Neural cell (in vitro differentiated cells): ENCODE measurements at regions not wholly inside any gene's neighbourhood (a gene's known extent, or its start where the extent isn't known, plus 50 kb on each side); places are given as distances from the start of the nearest gene placed in this dataset.

Experiments
- H2AFZ ChIP-seq: fragments of 200-600, 300-800 bp; sonication (generic), shearing (Covaris generic); 2 replicates; pipeline ENCODE4 v1.6.0; 2014; ENCODE audit warnings: low read depth, mild to moderate bottlenecking, antibody characterized with exemption, low read length, moderate library complexity
- H3F3A ChIP-seq: fragments of 200-600 bp; shearing (Covaris generic); 2 replicates; pipeline ENCODE4 v1.6.1; 2016; ENCODE audit warnings: mild to moderate bottlenecking, moderate library complexity, mixed read lengths, antibody characterized with exemption, low read length; ENCODE audit not compliant: insufficient read depth, poor library complexity, severe bottlenecking
- H3K27ac ChIP-seq: fragments of 200-600, 300-800 bp; sonication (generic), shearing (Covaris generic); 2 replicates; pipeline ENCODE4 v1.5.1; 2014; ENCODE audit warnings: mild to moderate bottlenecking, low read length, moderate library complexity
- H3K27me3 ChIP-seq: fragments of 300-800, 200-600 bp; sonication (generic), shearing (Covaris generic); 2 replicates; pipeline ENCODE4 v1.6.0; 2014; ENCODE audit warnings: mild to moderate bottlenecking, low read depth, low read length, moderate library complexity; ENCODE audit not compliant: insufficient read depth
- H3K36me3 ChIP-seq: fragments of 300-800, 200-600 bp; sonication (generic), shearing (Covaris generic); 2 replicates; pipeline ENCODE4 v1.5.1; 2014; ENCODE audit warnings: mild to moderate bottlenecking, antibody characterized with exemption, low read length, moderate library complexity; ENCODE audit not compliant: insufficient read depth
- H3K4me2 ChIP-seq: fragments of 300-800, 200-600 bp; sonication (generic), shearing (Covaris generic); 2 replicates; pipeline ENCODE4 v1.6.0; 2014; ENCODE audit warnings: mild to moderate bottlenecking, low read length
- H3K4me3 ChIP-seq: fragments of 300-800, 200-600 bp; sonication (generic), shearing (Covaris generic); 2 replicates; pipeline ENCODE4 v1.5.1; 2014; ENCODE audit warnings: mild to moderate bottlenecking, low read length, moderate library complexity
- H3K79me2 ChIP-seq: fragments of 200-600 bp; shearing (Covaris generic); replicated peaks from 2 replicates; pipeline ENCODE4 v1.6.0; 2014; ENCODE audit warnings: mild to moderate bottlenecking, low read length, moderate library complexity; ENCODE audit not compliant: insufficient read depth
- H3K9ac ChIP-seq: fragments of 300-800, 200-600 bp; sonication (generic), shearing (Covaris generic); 2 replicates; pipeline ENCODE4 v1.6.1; 2016; ENCODE audit warnings: mild to moderate bottlenecking, low read length, mixed read lengths
- H3K9me2 ChIP-seq: fragments of 200-600 bp; shearing (Covaris generic); 2 replicates; pipeline ENCODE4 v1.6.1; 2016; ENCODE audit warnings: mild to moderate bottlenecking, low read length, mixed read lengths; ENCODE audit not compliant: insufficient read depth
- H3K9me3 ChIP-seq: fragments of 200-600, 300-800 bp; sonication (generic), shearing (Covaris generic); 2 replicates; pipeline ENCODE4 v1.6.1; 2016; ENCODE audit warnings: mild to moderate bottlenecking, mixed run types, low read length, moderate library complexity, mixed read lengths
- H4K20me1 ChIP-seq: fragments of 200-600 bp; shearing (Covaris generic); 2 replicates; pipeline ENCODE4 v1.6.1; 2016; ENCODE audit warnings: mild to moderate bottlenecking, mixed run types; ENCODE audit not compliant: insufficient read depth
- CTCF ChIP-seq: fragments of 450-650 bp; IDR thresholded peaks from 2 replicates; pipeline ENCODE4 v1.5.1; 2014; ENCODE audit warnings: antibody characterized with exemption, mild to moderate bottlenecking, moderate library complexity; ENCODE audit not compliant: poor library complexity, severe bottlenecking
- EP300 ChIP-seq: fragments of 450-650 bp; conservative IDR thresholded peaks from 2 replicates; pipeline ENCODE4 v1.6.1; 2014; ENCODE audit warnings: antibody characterized with exemption, mild to moderate bottlenecking, moderate library complexity; ENCODE audit not compliant: poor library complexity, severe bottlenecking
- EZH2 ChIP-seq: fragments of 200-600, 300-800 bp; shearing (Covaris generic), sonication (generic); IDR thresholded peaks from 2 replicates; pipeline ENCODE4 v1.6.1; 2014; ENCODE audit warnings: antibody characterized with exemption, low read length, borderline replicate concordance, mild to moderate bottlenecking; ENCODE audit not compliant: insufficient read depth, poor library complexity, severe bottlenecking
- MXI1 ChIP-seq: fragments of 450-650 bp; conservative IDR thresholded peaks from 2 replicates; pipeline ENCODE4 v1.6.1; 2014; ENCODE audit warnings: antibody characterized with exemption, mild to moderate bottlenecking; ENCODE audit not compliant: poor library complexity, severe bottlenecking
- POLR2AphosphoS5 ChIP-seq: IDR thresholded peaks from 2 replicates; pipeline ENCODE4 v1.6.1; 2012
- RAD21 ChIP-seq: fragments of 450-650 bp; conservative IDR thresholded peaks from 2 replicates; pipeline ENCODE4 v1.6.1; 2014; ENCODE audit warnings: antibody characterized with exemption, mild to moderate bottlenecking, moderate library complexity
- REST ChIP-seq: IDR thresholded peaks from 2 replicates; pipeline ENCODE4 v1.6.1; 2012; ENCODE audit warnings: borderline replicate concordance
- SMC3 ChIP-seq: fragments of 450-650 bp; conservative IDR thresholded peaks from 2 replicates; pipeline ENCODE4 v1.6.1; 2014; ENCODE audit warnings: antibody characterized with exemption, mild to moderate bottlenecking, moderate library complexity; ENCODE audit not compliant: poor library complexity
- TAF1 ChIP-seq: IDR thresholded peaks from 2 replicates; pipeline ENCODE4 v1.6.1; 2012; ENCODE audit warnings: low read depth

GRCh38 chr1:218751208-218751948 lies 406.2 kb downstream of the TGFB2 start:
- H3K79me2 ChIP-seq, result no peaks in the 10 kb centered on the region
- no peak overlapping the region for H3K4me3 ChIP-seq
- no peaks in the 10 kb centered on the region for H3F3A ChIP-seq
- no peak overlapping the region for H3K27ac ChIP-seq
- no peak overlapping the region for H2AFZ ChIP-seq
- no peaks in the 10 kb centered on the region for H3K9me3 ChIP-seq
- H3K36me3 ChIP-seq, result no peaks in the 10 kb centered on the region
- H3K27me3 ChIP-seq, result no peaks in the 10 kb centered on the region
- no peaks in the 10 kb centered on the region for H3K9me2 ChIP-seq
- H4K20me1 ChIP-seq, result no peaks in the 10 kb centered on the region
- TF ChIP-seq TAF1 (no peak), EZH2 (no peak), CTCF (no peak), POLR2AphosphoS5 (no peak), MXI1 (no peak), SMC3 (no peak), EP300 (no peak), REST (no peak), RAD21 (no peak)
- no peak overlapping the region for H3K4me2 ChIP-seq
- H3K9ac ChIP-seq, result no peak overlapping the region

- H3K9ac ChIP-seq, result no peak overlapping the region
- H3K9me2 ChIP-seq, result no peaks in the 10 kb centered on the region
- no peaks in the 10 kb centered on the region for H3F3A ChIP-seq
- H4K20me1 ChIP-seq, result no peaks in the 10 kb centered on the region
- H3K4me2 ChIP-seq, result no peak overlapping the region
- TF ChIP-seq SMC3 (no peak), REST (no peak), RAD21 (no peak), MXI1 (no peak), POLR2AphosphoS5 (no peak), EZH2 (no peak), EP300 (no peak), CTCF (no peak), TAF1 (no peak)
- H3K27ac ChIP-seq, result no peak overlapping the region
- H3K27me3 ChIP-seq, result no peaks in the 10 kb centered on the region
- H2AFZ ChIP-seq, result no peak overlapping the region
- no peaks in the 10 kb centered on the region for H3K36me3 ChIP-seq
- no peaks in the 10 kb centered on the region for H3K9me3 ChIP-seq
- no peaks in the 10 kb centered on the region for H3K79me2 ChIP-seq
- no peak overlapping the region for H3K4me3 ChIP-seq
These were observed 407.0 kb downstream of the TGFB2 start for GRCh38 chr1:218752126-218752525.
